Hematopoietic multipotent progenitor cell (in vitro differentiated cells): ENCODE measurements at regions not wholly inside any gene's neighbourhood (a gene's known extent, or its start where the extent isn't known, plus 50 kb on each side); places are given as distances from the start of the nearest gene placed in this dataset.

ENCODE experiments used
- DNase-seq, 3 donors: peaks; one replicate each; pipeline ENCODE4 v3.0.0-alpha.2; 2011 to 2015; ENCODE audit warnings: low read depth in 2 of 3, low spot score in 2 of 3

GRCh38 chr4:136713140-136713539, 819.2 kb downstream of the PCDH18 start:
- DNase-seq = peak in 1 of 3 donors; percentile 13

DNA sequence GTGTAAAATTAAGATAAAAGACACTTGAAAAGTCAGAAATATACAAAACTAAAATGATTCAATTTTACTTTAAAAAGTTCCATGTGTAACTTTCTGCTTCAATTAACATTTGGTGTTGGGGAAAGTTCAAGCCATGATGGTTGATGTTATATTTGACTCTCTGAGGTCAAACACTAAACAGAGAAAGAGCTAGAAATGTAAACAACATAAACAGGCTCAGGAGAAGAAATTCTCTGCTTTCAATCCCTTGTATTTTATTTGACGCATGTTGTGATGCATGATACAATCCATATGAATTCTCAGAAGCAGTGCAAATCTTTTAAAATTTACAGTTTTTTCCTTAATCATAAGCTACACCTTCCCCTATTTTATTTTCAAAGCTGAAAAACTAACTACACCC, 822.4 kb downstream of the PCDH18 start:
- no peak for DNase-seq

GRCh38 chr4:136706942-136707341, 825.4 kb downstream of the PCDH18 start:
- DNase-seq = no peak

- no peak for DNase-seq
Observed at GRCh38 chr4:136699905-136700304, 832.4 kb downstream of the PCDH18 start.

DNA sequence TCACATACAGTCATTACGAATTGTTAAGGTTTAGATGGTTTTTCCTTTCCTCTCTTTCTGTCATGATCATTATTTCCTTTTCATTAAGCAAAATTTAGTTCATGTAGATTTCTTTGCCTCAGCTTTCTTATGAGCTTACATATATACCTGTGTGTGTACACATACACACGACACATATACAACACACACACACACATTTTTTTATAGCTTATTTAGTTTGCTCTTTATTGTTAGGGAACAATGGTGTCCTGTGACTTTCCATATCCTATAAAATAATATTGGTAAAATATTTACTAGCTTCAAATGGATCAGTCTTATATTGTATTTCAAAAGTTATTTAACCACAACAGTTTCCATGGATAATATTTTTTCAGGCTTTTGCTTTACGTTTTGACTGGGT, 840.7 kb downstream of the PCDH18 start:
- DNase-seq = no peak

DNA sequence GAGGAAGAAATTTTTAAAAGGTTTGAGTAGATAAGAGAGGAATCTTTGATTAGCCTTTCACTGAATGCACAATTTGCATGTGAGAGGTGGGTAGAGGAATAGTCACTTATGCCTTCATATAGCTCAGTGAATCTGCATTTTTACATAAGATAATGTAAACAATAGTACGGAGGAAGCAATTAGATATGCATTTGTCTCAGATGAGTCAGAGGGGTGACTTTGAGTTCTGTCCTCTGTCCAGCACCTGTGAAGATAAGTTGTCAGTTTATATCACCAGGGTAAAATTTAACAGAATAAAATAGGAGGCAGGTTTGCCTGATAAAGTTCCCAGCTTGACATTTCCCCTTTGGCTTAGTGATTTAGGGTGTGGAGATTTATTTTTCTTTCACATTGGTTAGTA, 841.9 kb downstream of the PCDH18 start:
- no peak for DNase-seq

DNA sequence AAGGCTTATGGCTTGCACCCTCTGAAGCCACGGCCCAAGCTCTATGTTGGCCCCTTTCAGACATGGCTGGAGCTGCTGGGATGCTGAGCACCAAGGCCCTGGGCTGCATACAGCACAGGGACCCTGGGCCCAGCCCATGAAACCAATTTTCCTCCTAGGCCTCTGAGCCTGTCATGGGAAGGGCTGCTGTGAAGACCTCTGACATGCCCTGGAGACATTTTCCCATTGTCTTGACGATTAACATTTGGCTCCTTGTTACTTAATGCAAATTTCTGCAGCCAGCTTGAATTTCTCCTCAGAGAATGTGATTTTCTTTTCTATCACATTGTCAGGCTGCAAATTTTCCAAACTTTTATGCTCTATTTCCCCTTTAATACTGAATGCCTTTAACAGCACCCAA, 844.7 kb downstream of the PCDH18 start:
- DNase-seq = no peak

DNA sequence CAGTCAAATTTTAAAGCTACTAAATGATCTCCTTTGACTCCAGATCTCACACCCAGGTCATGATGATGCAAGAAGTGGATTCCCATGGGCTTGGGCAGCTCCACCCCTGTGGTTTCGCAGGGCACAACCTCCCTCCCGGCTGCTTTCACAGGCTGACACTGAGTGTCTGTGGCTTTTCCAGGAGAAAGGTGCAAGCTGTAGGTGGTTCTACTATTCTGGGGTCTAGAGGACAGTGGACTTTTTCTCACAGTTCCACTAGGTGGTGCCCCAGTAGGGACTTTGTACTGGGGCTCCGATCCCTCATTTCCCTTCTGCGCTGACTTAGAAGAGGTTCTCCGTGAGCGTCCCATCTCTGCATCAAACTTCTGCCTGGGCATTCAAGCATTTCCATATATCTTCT, 845.2 kb downstream of the PCDH18 start:
- peak in 1 of 3 donors; percentile 8 for DNase-seq

GRCh38 chr4:136680761-136681160, 851.5 kb downstream of the PCDH18 start:
- DNase-seq = no peak

- DNase-seq = no peak
Observed at GRCh38 chr4:136680271-136680670, 852.0 kb downstream of the PCDH18 start.

DNA sequence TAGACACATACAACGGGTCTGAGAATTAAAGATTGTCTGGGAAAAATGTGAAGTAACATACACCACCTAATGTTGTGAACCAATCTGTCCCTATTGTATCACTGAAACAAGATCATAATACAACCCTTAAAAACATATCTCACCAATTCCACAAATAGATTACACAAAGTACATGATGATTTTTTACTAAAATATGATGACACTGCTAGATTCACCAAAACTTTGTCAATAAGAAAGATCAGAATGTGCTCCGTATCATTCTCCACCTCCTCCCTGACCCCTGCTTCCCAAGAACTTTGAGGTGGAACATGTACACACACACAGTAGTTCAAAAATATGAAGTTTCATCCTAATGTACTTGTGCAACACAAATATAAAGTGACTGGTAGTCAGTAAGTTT, 862.0 kb downstream of the PCDH18 start:
- DNase-seq = no peak

GRCh38 chr4:136664988-136665387, 867.3 kb downstream of the PCDH18 start:
- DNase-seq = no peak

DNA sequence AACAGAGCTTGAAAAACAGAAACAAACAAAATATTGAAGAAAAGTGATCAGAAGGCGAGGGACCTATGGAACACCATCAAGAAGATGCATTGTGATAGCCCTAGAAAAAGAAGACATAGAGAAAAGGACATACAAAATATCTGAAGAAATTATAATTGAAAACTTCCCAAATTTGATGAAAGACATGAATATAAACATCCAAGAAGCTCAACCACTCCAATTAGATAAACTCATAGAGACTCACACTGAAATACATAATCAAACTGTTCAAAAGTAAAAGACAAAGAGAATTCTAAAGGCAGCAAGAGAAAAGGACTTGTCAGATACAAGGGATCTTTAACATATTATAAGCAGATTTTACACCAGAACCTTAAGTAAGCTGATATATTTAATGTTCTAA, 869.8 kb downstream of the PCDH18 start:
- no peak for DNase-seq

DNA sequence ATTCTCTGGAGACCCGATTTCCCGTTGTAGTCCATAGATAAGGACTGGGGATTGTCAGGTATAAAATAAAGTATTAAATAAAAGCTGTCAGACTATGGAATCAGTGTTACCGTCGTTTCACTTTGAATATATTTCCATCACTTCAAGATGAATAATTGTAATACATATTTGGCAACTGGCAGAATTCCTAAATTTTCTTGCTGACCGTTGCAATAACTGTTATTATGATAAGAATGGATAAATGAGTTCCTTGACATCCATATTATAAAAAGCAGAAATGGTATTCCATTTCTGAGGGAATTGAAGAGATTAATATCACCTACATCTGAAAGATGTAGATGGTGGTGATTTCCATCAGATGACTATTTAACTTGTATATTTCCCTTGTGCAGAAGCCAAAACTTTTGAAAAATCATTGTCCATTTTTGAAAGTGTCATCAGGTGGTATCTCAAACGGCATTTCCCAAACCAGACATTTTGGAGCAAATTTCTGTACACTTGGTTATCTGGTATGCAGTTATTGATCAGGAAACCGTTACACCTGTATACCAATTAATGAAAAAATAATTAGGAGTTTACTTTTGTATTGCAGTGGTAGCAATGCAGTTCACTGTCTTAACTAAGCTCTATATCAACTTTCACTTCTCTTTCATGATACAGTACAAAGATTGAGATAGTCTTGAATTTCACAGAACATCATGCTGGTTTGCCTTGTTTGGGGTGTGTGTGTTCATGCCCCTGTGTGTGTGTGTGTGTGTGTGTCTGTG, 878.5 kb downstream of the PCDH18 start:
- no peak for DNase-seq

- DNase-seq = no peak
Observed at GRCh38 chr4:136651932-136652331, 880.4 kb downstream of the PCDH18 start.

- no peak for DNase-seq
Observed at GRCh38 chr4:136651278-136651667, 881.0 kb downstream of the PCDH18 start.

- DNase-seq = no peak
Observed at GRCh38 chr4:136650541-136651277, 881.6 kb downstream of the PCDH18 start.

DNA sequence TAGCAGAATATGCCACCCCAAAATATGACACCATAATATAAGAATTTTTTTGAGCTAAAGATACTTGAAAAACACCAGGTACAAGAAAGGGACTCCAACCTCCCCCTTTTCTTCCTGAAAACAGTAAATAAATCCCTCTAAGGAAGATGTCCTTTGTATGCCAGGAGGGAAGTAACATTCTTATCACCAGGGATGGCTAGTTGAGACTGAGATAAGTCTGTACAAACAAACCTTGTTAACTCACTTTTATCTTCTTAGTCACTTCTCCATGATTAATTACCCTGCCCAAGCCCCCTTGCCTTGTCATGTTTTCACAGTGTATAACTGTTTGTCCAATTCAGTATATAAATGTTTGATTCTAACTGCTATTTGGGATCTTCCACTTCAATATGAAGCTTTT, 888.0 kb downstream of the PCDH18 start:
- DNase-seq = no peak

DNA sequence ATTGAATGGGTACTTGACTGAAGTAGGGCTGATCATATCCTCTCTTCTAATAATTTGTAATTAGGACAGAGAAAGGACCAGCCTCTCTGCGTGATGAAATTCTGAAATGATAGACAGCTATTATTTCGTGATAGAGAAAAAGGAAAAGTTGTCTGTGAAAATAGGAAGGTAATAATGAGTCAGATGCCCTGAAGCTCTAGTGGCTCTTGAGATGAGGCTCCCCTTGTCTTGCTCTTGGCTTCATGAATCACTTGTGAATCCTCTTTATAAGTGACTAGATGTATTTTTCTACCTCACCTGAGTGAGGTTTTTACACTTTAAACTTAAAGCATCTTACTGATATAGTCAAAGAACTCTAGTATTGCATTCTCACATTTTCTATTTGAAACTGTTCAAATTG, 888.9 kb downstream of the PCDH18 start:
- no peak for DNase-seq

DNA sequence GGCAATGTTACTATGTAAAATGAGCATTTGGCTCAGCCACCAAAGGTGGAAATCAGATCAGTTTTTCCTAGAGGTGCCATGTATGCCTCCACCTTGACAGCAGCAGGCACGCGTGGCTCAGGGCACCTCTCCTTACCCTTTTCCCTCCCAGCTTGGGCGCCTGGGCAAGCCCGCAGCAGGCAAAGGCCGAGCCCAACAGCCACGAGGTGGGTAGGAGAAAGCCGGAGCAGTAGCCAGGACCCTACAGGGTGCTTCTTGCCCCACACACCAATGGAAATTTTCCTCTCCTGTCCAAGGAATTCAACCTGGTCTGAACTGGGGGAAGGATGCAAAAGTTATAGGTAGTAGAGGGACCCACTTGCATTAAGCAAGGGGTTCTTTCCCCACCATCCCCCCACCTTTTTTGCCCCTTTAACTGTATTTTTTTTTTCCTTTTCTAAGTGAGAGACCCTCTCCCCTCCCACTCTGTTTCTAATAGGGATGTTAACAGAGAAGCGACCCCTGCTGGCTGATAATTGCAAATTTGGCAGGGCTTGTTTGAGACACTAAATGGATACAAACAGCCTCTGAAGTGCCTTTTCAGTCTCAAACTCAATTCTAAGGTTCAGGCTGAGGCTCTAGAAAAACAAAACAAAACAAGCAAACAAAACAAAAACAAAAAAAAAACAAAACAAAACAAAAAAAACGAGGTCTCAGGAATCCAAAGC, 895.1 kb downstream of the PCDH18 start:
- DNase-seq = peak in 2 of 3 donors; percentile 3 to 11

- no peak for DNase-seq
Observed at GRCh38 chr4:136636155-136636554, 896.1 kb downstream of the PCDH18 start.

DNA sequence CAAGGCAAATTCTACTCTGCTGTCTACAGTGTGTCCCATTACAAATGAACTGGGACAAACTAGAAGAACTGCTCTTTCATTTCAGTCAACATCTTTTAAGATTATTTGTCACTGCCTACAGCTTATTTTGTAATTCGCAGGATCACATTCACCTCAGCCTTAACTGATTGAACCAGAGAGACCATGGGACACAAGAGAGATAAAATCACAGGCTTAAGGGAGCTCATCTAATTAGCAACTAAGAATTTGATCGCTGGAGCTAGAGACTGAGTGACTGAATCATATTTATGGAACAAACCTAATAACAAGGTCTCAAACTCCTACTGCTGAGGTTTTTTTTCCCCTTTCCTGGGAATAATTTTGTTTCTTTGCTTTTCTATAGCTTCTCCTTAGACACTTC, 898.2 kb downstream of the PCDH18 start:
- DNase-seq = no peak
